ENCODE measurements at regions not wholly inside any gene's neighbourhood (a gene's known extent, or its start where the extent isn't known, plus 50 kb on each side); places are given as distances from the start of the nearest gene placed in this dataset.

DNA sequence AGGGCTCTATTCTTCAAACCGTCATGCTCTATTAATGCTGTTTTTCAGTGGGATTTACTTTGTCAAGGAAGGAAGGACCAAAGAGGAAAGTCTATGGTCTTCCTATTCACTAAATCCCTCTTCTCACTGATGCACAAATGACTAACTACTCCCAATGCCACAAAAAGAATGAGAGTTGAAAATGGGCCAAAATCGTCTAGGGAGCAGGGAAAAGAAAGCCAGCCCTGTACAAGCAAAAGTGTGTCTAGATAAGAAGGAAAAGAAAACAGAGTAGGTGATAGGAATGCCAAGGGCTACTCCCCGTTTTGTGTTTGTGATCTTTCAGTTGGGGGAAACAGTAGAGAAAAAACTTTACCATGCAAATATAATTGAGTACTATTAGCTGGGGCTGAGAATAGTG lies 97.2 kb upstream of the TMCO5A start:
- Mint-ChIP-seq H3K27me3 (ENCODE audit: insufficient read depth, unreplicated experiment) (peaks cover 32% of the 10 kb centered on the region), H3K27ac (ENCODE audit: low read depth, unreplicated experiment) (no peak overlapping the region), H3K36me3 (ENCODE audit: insufficient read depth, unreplicated experiment) (no peaks in the 10 kb centered on the region), H3K9me3 (ENCODE audit: unreplicated experiment) (no peaks in the 10 kb centered on the region), H3K4me3 (ENCODE audit: unreplicated experiment) (no peak overlapping the region), H3K4me1 (ENCODE audit: insufficient read depth, unreplicated experiment) (no peaks in the 10 kb centered on the region)
- ChIA-PET POLR2A (no interaction called here), CTCF (no interaction called here)
- no TSS peak for BruUV-seq (replicated peaks)
- DNase-seq (ENCODE audit: unreplicated experiment), result no peak
- no peak for TF ChIP-seq CTCF (IDR thresholded peaks at IDR 0.05; ENCODE audit: unreplicated experiment)
- intact Hi-C loops (cut with micrococcal nuclease), result no loop called here

- ChIA-PET CTCF (interaction anchor here (0.9 kb wide), 1 partner anchor 23 kb away, joined by 3 read pairs; no protein-coding TSS in a partner anchor), POLR2A (interaction anchor here (0.6 kb wide), 1 partner anchor 264 kb away, joined by 3 read pairs; no protein-coding TSS in a partner anchor)
These were observed 86.7 kb upstream of the TMCO5A start for GRCh38 chr15:37847776-37848175.

DNA sequence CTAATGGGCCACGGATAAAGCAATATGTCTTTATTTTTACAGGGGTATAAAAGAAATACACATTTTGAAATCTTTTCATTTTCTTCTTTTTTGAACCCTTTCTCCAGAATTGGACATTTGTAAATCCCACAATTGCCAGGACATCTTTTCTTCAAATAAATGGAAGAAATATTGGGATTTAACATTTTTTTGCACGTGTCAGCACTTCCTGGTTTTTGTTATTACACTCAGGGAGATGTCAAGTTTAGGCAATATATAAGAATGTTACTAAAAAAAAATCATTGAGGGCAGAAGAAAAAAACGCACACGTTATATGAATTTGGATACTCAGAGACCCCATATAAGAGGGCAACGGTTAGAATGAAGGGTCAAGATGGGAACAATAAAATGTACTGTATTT lies 78.3 kb upstream of the TMCO5A start:
- Mint-ChIP-seq H3K4me3 (ENCODE audit: unreplicated experiment) (no peak overlapping the region), H3K36me3 (ENCODE audit: insufficient read depth, unreplicated experiment) (no peaks in the 10 kb centered on the region), H3K27ac (ENCODE audit: low read depth, unreplicated experiment) (no peak overlapping the region), H3K9me3 (ENCODE audit: unreplicated experiment) (peaks cover 9% of the 10 kb centered on the region), H3K4me1 (ENCODE audit: insufficient read depth, unreplicated experiment) (no peaks in the 10 kb centered on the region), H3K27me3 (ENCODE audit: insufficient read depth, unreplicated experiment) (peaks cover 6% of the 10 kb centered on the region)
- intact Hi-C loops (cut with micrococcal nuclease), result no loop called here
- CTCF ChIA-PET, result interaction anchor here (0.6 to 1.0 kb wide), 3 partner anchors 99 to 1014 kb away, joined by 3 to 4 read pairs (median 4); no protein-coding TSS in a partner anchor
- POLR2A ChIA-PET, result no interaction called here
- DNase-seq (ENCODE audit: unreplicated experiment), result no peak
- TF ChIP-seq CTCF (IDR thresholded peaks at IDR 0.05; ENCODE audit: unreplicated experiment), result no peak
- no TSS peak for BruUV-seq (replicated peaks)

More at GRCh38 chr15:37847776-37848175, 86.7 kb upstream of the TMCO5A start:
- no peak for TF ChIP-seq CTCF (IDR thresholded peaks at IDR 0.05; ENCODE audit: unreplicated experiment)
- Mint-ChIP-seq H3K27me3 (ENCODE audit: insufficient read depth, unreplicated experiment) (peaks cover 16% of the 10 kb centered on the region), H3K36me3 (ENCODE audit: insufficient read depth, unreplicated experiment) (no peaks in the 10 kb centered on the region), H3K4me3 (ENCODE audit: unreplicated experiment) (no peak overlapping the region), H3K27ac (ENCODE audit: low read depth, unreplicated experiment) (no peak overlapping the region), H3K9me3 (ENCODE audit: unreplicated experiment) (no peaks in the 10 kb centered on the region), H3K4me1 (ENCODE audit: insufficient read depth, unreplicated experiment) (no peaks in the 10 kb centered on the region)
- intact Hi-C loops (cut with micrococcal nuclease), result no loop called here
- BruUV-seq (replicated peaks), result no TSS peak
- DNase-seq (ENCODE audit: unreplicated experiment), result no peak

DNA sequence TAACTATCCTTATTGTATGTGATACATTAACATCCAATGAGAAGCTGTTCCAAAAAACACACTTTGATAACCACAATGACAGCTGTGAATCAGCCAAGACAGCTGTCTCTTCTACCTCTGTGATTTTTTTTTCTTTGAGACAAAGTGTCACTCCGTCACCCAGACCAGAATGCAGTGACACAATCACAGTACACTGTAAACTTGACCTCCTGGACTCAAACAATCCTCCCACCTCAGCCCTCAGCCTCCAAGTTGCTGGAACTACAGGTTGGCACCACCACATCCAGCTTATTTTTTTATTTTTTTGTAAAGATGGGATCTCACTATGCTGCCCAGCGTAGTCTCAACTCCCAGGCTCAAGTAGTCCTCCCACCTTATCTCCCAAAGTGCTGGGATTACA lies 73.5 kb upstream of the TMCO5A start:
- Mint-ChIP-seq H3K4me3 (ENCODE audit: unreplicated experiment) (no peak overlapping the region), H3K36me3 (ENCODE audit: insufficient read depth, unreplicated experiment) (no peaks in the 10 kb centered on the region), H3K27me3 (ENCODE audit: insufficient read depth, unreplicated experiment) (peaks cover 5% of the 10 kb centered on the region), H3K27ac (ENCODE audit: low read depth, unreplicated experiment) (no peak overlapping the region), H3K4me1 (ENCODE audit: insufficient read depth, unreplicated experiment) (no peaks in the 10 kb centered on the region), H3K9me3 (ENCODE audit: unreplicated experiment) (peaks cover 9% of the 10 kb centered on the region)
- TF ChIP-seq CTCF (IDR thresholded peaks at IDR 0.05; ENCODE audit: unreplicated experiment), result no peak
- CTCF ChIA-PET, result interaction anchor here (0.6 to 1.3 kb wide), 3 partner anchors 19 to 97 kb away, joined by 3 to 5 read pairs (median 3); no protein-coding TSS in a partner anchor
- POLR2A ChIA-PET, result no interaction called here
- DNase-seq (ENCODE audit: unreplicated experiment), result no peak
- BruUV-seq (replicated peaks), result no TSS peak
- intact Hi-C loops (cut with micrococcal nuclease), result no loop called here
